Mesenteric fat pad (tissue), 1 donor: ENCODE measurements at regions not wholly inside any gene's neighbourhood (a gene's known extent, or its start where the extent isn't known, plus 50 kb on each side); places are given as distances from the start of the nearest gene placed in this dataset.
"Not testable (repeated sequence)": the region's sequence is repeated elsewhere in the genome, so short reads cannot be mapped to it uniquely, and the experiment has no call there.

ENCODE experiments used
- DNase-seq: peaks from one replicate; pipeline ENCODE4 v3.0.0-alpha.2; 2020; ENCODE audit warnings: low spot score
- donor health status: DM: yes; HTN: yes; CAD: no.

DNA sequence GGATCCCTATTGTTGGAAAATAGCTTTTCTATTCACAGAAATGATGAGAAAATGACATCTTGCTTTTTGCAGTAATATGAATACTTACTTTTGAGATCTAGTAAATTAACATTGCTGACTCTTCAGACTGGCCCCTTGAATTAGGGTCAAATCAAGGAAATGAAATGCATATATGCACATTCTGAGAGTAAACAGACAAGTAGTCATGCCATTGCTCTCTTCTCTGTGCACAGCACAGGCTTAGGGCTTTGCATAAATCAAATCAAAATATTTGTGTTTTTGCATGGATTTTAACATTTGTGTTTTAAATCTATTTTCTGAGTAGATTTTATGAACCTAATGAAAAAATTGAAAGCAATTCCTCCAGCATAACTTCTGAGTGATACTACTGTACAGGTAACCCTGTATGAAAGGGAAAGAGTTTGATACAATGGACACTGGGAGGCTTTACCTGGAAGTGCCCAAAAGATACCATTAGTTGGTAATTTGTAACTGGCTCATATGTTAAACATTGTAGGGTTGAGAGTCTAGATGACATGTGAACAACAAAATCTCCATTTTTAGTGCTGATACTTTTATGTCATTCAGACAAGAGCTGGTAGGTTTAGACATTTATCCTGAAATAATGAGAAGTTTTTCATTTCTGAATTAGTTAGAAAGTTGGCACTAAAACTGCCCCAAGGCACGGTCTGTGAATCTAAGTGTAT is 280.2 kb upstream of the FBXO33 start:
- DNase-seq: no peak

DNA sequence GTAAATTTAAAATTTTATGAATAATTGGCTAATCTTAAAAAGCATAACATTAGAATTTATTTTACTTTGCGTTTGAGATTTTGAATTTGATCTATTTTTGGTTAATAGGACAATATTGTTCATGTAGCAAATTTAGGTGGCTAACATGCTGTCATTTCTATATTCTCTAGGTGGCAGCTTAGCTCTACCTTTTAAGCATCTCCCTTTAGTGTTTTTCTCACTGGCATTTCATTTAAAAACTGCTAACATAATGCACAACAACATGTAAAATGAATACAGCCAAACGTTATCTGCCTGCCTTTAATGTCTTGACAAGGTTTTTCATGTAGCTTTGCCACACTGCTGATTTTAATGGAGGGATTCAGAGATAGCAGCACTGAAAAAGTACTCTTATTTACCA is 272.4 kb upstream of the FBXO33 start:
- DNase-seq: no peak

DNA sequence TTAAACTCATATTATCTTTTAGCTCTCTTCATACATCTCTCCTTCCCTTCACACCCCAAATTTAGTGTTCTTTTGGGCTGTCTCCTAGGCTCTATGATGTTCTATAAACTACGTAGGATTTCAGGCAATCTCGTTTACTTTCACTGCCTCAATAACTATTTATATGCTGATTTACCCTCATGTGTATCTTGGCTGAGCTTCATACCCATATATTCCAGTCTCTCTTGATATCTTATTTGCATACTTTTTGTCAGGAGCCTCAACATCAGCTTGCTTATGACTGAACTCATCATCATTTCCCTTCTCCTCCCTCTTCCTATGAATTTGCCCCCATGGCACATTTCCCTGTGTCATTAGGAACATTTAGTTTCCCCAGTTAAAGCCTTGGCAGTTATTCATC is 262.1 kb upstream of the FBXO33 start:
- DNase-seq: no peak

DNA sequence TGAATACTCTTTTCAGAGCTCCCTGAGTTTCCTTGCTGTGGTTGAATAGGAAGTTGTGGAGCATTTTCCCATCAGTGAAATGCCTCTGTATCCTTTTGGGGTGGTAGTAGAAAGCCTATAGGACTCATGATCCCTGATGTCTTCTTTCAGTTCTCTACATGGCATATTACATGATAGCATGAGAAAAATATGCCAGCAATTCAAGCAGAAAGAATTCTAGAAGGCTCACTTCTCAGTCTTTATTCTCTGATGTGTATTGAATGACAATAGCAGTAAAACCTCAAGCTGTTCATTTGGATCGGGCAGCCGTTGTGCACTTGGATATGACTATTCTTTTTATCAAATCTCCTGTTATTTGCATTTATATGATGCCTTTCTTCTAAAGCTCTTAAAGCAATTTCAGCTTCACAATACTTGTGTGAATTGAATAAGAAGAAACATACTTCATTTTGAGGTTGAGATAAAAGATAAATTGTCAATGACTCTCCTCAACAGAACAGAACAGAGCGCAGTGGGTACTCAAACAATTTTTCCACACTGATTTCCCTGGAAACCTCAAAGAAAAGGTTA is 251.5 kb upstream of the FBXO33 start:
- DNase-seq: no peak

DNA sequence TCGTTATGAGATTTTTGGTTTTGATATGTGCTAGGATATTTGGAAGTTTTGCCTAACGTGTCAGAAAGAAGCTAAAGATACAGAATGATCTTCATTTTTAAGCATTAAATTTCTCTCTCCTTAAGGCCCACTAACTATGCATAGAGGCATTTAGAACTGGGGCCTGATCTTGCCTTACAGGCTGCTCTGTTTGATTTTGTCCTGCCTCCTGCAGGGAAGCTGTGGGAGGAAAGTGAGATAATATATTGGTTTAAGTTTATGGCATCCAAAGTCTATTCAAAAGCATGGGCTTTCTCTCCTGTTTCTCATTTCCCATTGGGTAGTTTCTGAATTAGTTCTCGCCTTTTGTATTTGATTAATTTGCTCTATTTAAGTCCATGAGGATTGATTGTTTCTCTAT is 250.3 kb upstream of the FBXO33 start:
- DNase-seq: no peak

DNA sequence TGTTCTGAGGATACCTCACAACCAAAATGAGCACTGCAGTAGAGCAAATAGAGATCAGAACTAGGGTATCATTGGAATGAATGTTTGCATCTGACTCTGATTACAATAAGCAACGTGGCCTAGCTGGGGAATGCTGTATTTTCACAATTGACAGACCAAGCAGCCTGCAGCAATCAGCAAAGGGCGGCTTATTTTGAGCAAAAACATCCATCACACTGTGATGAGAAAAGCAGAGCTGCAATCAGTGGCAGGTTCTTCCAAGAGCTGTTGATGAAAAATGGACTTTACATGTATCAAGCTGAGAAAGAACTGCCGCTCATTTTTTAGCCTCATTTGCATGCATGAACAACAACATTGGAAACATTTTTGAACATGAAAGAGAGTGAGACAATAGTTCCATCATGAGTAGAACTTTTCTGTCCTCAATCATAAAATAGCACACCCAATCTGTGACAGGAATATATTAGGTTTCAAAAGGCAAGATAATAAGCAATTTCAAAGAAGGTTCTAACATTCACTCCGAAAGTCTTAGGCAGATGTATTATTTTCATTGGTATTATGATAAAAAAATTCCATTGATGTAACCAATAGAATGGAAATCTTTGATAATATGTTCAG is 249.7 kb upstream of the FBXO33 start:
- DNase-seq: no peak

DNA sequence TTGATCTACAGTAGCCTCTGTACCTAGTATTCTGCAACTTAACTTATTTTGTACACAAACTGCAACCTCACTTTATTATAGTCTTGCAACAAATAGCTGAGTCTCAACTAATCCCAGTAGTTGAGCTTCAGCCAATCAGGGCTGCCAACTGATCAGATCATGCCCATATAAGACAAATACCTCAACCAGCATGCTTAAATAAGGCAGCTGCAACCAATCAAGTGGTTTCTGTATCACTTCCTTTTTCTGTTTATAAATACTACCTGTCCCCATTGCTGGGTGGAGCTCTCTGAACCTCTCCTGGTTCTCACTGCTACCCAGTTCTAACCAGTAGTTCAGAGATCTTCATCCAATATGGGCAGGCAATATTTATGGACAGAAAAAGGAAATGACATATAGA is 248.5 kb upstream of the FBXO33 start:
- DNase-seq: no peak

DNA sequence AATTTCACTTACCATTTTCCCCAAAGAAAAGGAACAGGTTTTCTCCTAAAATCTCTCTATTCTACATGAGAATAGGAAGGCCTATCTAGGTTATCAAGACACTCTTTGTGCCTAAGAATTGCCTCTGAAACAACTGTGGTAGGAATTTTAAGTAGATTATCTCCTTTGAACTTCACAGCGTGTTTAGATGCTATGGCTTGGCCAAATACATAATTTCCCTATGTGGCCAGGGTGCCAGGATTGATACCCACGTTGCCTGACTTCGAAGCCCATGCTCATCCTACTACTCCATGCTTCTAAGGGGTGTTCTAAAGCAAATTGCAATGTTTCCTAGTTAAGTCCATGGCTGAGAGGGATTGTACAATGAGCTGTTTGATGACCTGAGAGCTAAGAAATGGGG is 241.5 kb upstream of the FBXO33 start:
- no peak for DNase-seq

DNA sequence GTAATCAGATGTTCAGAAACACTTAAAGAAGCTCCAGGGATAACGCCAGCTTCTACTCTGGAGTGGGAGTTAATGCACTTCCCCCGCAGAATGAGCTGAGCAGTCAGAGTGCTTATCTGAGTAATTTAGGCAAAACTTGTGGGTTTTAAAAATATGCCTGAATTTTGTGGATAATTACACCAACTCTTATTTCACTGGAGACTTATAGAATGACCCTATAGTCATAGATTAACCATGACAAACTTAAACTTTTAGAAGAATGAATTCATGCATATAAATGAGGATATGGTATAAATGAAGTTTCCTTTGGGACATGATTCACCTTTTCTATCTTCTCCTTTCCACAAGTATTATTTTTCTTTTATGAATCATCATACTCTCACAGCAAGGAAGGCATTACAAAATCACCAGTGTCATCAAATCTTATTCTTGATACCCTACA is 241.1 kb upstream of the FBXO33 start:
- DNase-seq: no peak

DNA sequence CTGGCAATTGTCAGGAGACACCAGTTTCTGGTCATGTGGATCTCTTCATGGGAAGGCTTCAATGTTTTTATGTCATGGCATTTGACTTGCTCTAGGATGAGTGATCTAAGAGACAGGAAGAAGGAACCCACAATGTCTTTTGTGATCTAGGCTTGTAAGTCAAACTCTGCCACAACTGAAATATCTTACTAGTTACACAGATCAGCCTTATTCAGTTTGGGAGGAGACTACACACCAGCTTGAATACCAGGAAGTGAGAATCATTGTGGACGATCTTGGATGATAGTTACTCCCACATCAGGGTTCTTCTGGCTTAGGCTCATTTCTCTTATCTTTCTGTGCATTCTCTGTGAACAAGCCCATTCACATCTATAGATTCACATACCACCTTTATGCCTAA is 236.2 kb upstream of the FBXO33 start:
- no peak for DNase-seq

DNA sequence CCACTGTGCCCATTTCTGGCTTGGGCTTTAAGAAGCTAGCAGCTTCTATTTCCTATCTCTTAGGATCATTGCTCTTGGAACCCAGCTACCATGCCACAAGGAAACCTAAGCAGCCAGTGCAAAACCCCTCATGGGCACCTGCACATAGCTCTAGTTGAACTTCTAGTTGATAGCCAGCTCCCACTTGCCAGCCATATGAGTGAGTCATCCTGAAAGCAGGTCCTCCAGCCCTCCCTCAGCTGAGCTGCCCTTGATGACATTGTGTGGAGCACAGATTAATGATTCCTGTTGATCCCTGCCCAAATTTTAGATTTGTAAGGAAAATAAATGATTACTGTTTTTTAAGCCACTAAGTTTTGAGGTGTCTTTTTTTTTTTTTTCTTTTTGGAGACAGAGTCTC is 234.2 kb upstream of the FBXO33 start:
- no peak for DNase-seq

DNA sequence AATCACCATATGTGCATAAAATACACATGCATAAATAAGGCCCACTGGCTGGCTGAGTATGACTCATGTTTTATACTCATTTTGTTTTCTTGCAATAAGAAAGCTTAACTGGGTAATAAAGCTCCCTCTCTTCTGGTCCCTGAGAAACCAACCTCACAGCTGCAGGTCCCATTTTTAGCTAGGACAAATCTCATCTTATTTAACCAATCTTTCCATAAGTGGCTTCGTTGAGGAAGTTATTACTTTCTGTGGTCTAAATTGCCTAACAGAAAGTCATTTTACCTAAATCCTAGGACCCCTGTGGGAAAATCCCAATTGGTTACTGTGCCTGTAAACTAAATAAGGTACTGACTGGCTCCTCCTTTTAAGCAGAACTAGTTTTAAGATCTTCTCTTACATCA is 232.8 kb upstream of the FBXO33 start:
- no peak for DNase-seq

DNA sequence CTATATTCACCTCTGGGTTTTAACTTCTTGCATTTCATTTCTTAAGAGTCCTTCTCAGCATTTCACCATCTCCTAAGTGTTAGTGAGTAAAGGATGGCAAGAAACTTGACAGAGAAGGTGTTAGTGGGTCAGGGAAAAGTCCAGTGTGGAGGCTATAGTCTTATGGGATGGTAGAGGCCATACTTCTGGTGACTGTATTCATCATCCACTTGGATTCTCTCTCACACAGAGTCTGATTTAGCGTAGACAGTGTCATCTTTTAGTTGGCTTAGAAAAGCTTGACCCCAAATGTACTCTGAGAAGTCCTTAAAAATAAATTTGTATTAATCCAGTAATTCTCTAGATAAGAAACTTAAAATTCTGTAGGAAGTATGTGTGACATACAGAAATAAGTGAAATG is 232.4 kb upstream of the FBXO33 start:
- no peak for DNase-seq

DNA sequence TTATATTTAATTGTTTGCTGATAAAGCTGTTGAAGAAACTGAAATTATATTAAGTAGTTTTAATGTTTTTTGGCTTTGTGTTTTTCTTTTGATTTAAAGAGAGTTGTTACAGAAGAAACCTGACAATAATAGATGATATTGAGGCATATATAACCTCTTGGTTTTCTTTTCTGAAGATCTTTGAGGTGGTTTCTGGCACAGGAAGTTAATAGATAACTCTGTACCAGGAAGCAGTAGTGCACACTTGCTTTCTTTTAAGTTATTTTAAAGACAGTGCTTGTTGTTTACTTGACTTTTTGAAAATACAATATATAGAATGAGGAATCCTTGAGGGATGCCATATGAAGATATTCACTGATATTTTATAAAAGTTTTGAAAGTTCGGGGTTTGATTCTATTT is 209.0 kb upstream of the FBXO33 start:
- DNase-seq: no peak

DNA sequence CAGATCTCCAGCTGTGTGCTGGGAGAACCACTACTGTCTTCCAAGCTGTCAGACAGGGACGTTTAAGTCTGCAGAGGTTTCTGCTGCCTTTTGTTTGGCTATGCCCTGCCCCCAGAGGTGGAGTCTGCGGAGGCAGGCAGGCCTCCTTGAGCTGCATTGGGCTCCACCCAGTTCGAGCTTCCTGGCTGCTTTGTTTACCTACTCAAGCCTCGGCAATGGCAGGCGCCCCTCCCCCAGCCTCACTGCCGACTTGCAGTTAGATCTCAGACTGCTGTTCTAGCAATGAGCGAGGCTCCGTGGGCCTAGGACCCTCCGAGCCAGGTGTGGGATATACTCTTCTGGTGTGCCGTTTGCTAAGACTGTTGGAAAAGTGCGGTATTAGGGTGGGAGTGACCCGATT is 206.8 kb upstream of the FBXO33 start:
- not testable (repeated sequence) for DNase-seq

DNA sequence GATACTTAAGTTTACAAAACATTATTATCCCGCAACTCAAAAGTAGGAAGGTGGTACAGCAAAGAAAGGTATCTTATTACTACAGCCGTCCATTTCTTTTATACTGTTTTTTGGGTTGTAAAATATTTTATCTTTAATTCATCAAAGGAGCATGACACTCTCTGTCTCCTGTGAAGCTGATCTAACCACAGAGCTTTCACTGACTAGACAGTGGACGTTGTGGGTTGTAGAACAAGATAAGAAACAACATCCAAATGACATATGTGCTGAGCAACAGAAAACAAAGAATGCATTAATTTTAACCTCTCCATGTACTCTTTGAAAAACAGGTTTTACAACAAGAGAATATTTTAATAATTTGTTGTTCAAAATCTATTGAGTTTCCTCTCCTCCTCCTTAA is 195.9 kb upstream of the FBXO33 start:
- no peak for DNase-seq

DNA sequence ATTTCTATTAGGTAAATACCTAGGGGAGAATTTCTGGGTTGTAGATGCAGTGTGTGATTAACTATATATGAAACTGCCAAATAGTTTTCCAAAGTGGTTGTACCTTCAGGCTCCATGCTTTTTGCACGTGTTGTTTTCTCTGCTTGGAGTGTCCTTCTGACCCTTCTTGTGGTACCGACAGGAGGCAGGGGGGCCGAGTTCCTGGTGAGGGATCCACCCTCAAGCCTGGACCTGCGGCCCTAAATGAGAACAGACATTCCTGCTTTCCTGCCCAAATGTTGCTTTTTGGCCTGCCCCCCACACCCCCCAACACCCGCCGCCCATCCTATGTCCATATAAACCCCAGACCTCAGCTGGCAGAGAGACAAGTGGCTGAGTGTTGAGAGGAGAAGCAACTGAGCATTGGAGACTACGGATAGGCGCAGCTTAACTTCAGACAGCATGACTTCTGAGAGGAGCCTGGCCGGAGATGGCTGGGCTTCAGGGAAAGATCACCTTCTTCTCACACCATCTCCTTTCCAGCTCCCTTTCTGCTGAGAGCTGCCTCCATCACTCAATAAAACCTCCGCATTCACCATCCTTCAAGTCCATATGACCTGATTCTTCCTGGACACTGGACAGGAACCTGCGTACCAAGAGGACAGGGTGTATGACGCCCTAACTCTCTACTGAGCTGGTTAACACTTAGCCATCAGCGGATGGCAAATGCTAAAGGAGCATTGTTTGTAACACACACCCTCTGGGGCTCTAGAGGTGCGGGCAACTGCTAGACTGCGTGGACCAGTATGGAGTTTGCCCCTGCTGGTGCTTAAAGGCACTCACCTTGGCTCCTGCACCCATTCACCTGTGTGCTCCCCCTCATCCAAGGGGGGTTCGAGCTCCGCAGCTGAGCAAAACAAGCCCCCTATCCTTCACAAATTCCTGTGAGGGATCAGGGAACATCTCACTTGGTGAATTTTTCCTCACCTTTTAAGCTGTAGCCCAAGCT is 194.7 kb upstream of the FBXO33 start:
- DNase-seq: no peak

DNA sequence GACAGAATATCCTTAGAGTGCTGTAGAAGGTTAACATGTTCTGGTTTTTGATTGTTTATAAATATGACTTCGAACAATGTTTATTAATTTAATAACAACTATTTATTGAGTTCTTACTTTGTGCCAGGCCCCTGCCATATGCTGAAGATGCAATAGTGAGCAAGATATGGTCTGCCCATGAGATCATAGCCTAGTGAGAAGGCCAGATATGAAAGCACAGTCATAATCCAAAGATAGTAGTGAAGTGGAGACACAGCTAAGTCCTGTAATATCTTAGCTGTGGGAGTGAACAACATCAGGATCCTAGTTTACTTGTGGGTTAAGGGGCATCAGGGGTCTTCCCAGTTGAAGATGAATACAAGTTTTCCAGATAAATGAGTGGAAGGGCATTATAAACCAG is 189.4 kb upstream of the FBXO33 start:
- DNase-seq: no peak

DNA sequence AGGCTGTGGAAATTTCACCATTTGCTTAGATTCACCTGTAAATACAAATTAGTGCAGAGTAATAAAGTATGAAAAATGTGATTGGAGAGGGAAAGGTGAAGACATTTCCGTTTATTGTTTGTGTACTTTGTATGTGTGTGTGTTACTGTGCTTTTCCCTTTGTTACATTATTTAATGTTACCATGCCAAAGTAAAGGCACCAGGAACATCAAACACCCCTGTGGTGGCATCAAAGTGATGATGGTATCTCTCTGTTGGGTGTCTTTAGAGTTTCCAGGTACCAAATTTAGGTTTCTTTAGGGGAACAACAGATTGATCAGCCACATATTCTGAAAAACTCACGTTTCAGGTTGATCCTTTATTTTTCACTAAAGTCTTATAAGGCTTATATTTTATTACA is 189.0 kb upstream of the FBXO33 start:
- DNase-seq: no peak

DNA sequence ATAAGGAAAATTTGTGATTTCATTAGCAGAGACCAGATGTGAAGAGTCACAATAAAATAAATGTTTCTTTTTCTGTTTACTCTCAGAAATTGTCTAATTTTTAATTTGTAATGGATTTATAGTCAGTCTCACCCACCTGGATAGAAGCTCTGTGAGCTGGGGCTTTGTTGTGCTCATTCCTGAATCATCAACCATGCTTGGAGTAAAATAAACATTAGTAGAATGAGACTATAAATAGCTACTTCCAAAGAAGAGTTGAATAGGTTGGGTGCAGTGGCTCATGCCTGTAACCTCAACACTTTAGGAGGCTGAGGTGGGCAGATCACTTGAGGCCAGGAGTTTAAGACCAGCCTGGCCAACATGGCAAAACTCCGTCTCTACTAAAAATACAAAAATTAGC is 185.3 kb upstream of the FBXO33 start:
- DNase-seq: no peak

DNA sequence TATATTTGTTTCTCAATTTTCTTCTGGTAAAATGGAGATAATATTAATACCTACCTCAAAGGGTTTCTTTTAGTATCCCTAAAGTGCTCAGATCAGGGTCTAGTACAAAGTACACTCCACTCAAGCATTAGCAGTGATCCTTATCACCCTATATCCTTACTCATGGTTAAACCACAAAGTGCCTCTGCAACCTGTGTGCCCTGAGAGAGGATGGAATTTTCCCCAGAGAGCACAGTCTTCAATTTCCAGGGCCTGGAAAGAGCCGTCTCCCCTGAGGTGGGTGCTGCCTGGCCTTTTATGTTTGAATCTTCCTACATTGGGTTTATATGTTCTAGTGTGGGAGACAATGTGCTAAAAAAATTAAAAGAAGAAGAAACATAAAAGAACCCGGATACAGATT is 183.1 kb upstream of the FBXO33 start:
- no peak for DNase-seq
